Nephron (organoid): ENCODE measurements at regions not wholly inside any gene's neighbourhood (a gene's known extent, or its start where the extent isn't known, plus 50 kb on each side); places are given as distances from the start of the nearest gene placed in this dataset.
"Not testable (repeated sequence)": the region's sequence is repeated elsewhere in the genome, so short reads cannot be mapped to it uniquely, and the experiment has no call there.

ENCODE experiments used
- H3K27ac Mint-ChIP-seq, 3 experiments: 2 replicates each; pipeline ENCODE4 v1.8.0; 2020; ENCODE audit warnings: mixed read lengths in 3 of 3, mild to moderate bottlenecking in 2 of 3, moderate library complexity in 1 of 3
- H3K27me3 Mint-ChIP-seq: 2 replicates; pipeline ENCODE4 v1.8.0; 2021; ENCODE audit warnings: low read depth, mild to moderate bottlenecking, moderate library complexity, mixed read lengths
- H3K36me3 Mint-ChIP-seq: 2 replicates; pipeline ENCODE4 v1.8.0; 2020; ENCODE audit warnings: low read depth, mixed read lengths
- H3K4me1 Mint-ChIP-seq: 2 replicates; pipeline ENCODE4 v1.8.0; 2020; ENCODE audit warnings: mixed read lengths
- H3K4me3 Mint-ChIP-seq, 3 experiments: 2 replicates each; pipeline ENCODE4 v1.8.0; 2020; ENCODE audit warnings: mild to moderate bottlenecking in 3 of 3, mixed read lengths in 3 of 3, moderate library complexity in 2 of 3
- H3K9me3 Mint-ChIP-seq: 2 replicates; pipeline ENCODE4 v1.8.0; 2020; ENCODE audit warnings: mixed read lengths
- TF ChIP-seq, protein P1 (sequence below), 3 experiments: fragments of 200-600 bp; sonication (generic); IDR thresholded peaks; one replicate each; pipeline ENCODE4 v1.5.0; 2021; ENCODE audit warnings: antibody characterized with exemption in 3 of 3; ENCODE audit not compliant: unreplicated experiment in 3 of 3

DNA sequence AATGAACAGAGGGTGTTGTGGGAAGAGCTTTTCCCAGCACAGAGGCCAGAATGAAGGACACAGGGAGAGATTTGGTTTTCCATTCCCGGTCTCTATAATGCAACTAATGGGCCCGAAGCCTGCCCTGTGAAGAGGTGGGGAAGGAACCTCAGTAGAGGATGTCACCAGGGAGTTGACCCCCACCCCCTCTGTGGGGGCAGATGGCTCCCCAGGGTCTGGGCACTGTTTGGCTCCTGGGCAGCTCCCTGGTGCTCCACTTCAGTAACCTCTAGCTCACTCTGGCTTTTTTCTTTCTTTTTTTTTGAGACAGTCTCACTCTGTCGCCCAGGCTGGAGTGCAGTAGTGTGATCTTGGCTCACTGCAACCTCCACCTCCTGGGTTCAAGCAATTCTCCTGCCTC, 109.1 kb upstream of the DLG1 start:
- TF ChIP-seq, protein P1, sequence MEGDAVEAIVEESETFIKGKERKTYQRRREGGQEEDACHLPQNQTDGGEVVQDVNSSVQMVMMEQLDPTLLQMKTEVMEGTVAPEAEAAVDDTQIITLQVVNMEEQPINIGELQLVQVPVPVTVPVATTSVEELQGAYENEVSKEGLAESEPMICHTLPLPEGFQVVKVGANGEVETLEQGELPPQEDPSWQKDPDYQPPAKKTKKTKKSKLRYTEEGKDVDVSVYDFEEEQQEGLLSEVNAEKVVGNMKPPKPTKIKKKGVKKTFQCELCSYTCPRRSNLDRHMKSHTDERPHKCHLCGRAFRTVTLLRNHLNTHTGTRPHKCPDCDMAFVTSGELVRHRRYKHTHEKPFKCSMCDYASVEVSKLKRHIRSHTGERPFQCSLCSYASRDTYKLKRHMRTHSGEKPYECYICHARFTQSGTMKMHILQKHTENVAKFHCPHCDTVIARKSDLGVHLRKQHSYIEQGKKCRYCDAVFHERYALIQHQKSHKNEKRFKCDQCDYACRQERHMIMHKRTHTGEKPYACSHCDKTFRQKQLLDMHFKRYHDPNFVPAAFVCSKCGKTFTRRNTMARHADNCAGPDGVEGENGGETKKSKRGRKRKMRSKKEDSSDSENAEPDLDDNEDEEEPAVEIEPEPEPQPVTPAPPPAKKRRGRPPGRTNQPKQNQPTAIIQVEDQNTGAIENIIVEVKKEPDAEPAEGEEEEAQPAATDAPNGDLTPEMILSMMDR (IDR thresholded peaks at IDR 0.05; ENCODE audit: unreplicated experiment in 3 of 3) = no peak
- Mint-ChIP-seq H3K27me3 (peaks cover 4% of the 10 kb centered on the region), H3K36me3 (no peaks in the 10 kb centered on the region), H3K4me1 (peaks cover 36% of the 10 kb centered on the region), H3K9me3 (peaks cover 12% of the 10 kb centered on the region), H3K27ac (peak overlapping the region in 2 of 3 experiments; percentile 70 to 76), H3K4me3 (no peak overlapping the region)

DNA sequence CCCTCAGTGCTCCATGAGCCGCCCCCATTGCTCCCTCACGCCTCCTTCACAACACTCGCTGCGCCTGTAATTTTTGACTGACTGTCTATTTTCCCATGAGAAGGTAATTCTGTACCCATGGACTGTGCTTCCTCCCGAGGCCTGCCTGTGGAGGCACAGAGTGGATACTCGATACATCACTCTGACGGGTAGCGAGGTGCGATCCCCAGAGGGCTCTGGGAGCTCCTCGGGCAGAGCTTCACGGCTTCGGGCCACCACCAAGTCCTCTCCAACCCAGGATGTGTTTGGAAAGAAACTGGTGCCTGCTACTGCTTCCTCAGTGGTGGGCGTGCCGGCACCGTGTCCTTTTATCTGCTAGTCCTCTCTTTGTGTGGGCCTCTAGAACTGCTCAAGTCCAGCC, 108.6 kb upstream of the DLG1 start:
- peak overlapping the region in 2 of 3 experiments; percentile 58 to 64 for H3K27ac Mint-ChIP-seq
- TF ChIP-seq, protein P1 (IDR thresholded peaks at IDR 0.05; ENCODE audit: unreplicated experiment in 3 of 3) = no peak
- H3K4me1 Mint-ChIP-seq = peaks cover 36% of the 10 kb centered on the region
- H3K4me3 Mint-ChIP-seq = no peak overlapping the region
- H3K9me3 Mint-ChIP-seq = peaks cover 8% of the 10 kb centered on the region
- peaks cover 4% of the 10 kb centered on the region for H3K27me3 Mint-ChIP-seq
- H3K36me3 Mint-ChIP-seq = no peaks in the 10 kb centered on the region

DNA sequence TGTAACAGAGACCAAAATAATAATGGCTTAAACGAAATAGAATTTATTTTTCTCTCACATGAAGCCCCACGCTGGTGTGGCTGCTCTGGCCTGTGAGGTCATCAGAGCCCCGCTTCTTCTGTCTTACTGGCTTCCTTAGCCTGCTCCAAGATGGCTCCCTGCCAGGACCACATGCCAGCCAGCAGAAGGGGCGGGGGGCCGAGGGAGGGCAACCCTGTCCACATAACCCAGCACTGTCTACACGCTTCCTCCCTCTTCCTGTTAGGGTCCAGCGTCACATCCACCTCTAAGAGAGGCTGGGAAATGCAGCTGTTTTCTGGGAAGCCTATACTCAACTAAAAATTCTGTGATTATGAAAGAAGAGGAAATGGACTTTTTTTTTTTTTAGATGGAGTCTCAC, 107.9 kb upstream of the DLG1 start:
- Mint-ChIP-seq H3K36me3 (no peaks in the 10 kb centered on the region), H3K4me1 (peaks cover 36% of the 10 kb centered on the region), H3K9me3 (peaks cover 6% of the 10 kb centered on the region), H3K4me3 (no peak overlapping the region), H3K27ac (peak overlapping the region; percentile 38 to 58 (median 53)), H3K27me3 (peaks cover 4% of the 10 kb centered on the region)
- TF ChIP-seq, protein P1 (IDR thresholded peaks at IDR 0.05; ENCODE audit: unreplicated experiment in 3 of 3) = no peak

DNA sequence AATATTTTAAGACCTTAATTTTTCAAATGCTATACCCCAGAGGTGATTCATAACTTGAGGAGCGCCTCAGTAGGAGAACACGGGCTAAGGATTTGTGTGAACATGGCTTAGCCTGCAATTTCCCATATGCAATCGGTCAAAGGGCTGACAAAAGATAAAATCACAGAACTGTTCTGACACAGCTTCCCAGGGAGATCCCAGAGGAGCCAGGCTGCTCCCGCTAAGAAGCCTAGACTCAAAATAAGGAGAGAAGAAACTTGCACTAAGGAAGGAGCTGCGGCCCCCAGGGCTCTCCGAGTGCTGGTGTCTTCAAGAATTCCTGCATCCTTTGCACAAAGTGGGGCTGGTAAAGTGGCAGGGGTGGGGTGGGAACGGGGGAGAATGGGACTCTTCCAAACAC, 106.3 kb upstream of the DLG1 start:
- Mint-ChIP-seq H3K27me3 (peaks cover 4% of the 10 kb centered on the region), H3K27ac (peak overlapping the region; percentile 14 to 59 (median 51)), H3K4me1 (peaks cover 46% of the 10 kb centered on the region), H3K9me3 (peaks cover 3% of the 10 kb centered on the region), H3K4me3 (no peak overlapping the region), H3K36me3 (no peaks in the 10 kb centered on the region)
- TF ChIP-seq, protein P1 (IDR thresholded peaks at IDR 0.05; ENCODE audit: unreplicated experiment in 3 of 3) = no peak

DNA sequence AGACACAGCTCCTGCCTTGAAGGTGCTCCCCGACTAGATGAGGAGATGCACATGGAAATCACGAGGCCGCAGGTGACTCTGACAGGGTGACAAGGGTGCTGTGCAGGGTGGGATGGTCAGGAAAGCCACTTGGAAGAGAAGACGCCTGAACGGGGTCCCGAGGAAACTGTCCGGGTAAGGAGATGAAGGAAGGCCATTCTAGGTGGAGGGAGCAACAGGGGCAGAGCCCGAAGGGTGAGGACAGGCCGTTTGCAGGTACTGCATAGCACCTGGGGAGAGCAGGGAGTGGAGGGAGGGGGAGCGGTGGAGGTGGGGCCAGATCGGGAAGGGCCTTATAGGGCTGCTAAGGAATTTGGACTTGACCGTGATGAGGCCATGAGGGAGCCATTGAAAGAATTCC, 105.6 kb upstream of the DLG1 start:
- no peaks in the 10 kb centered on the region for H3K36me3 Mint-ChIP-seq
- H3K27ac Mint-ChIP-seq = peak overlapping the region in 1 of 3 experiments; percentile 42
- TF ChIP-seq, protein P1 (IDR thresholded peaks at IDR 0.05; ENCODE audit: unreplicated experiment in 3 of 3) = no peak
- peaks cover 3% of the 10 kb centered on the region for H3K9me3 Mint-ChIP-seq
- H3K27me3 Mint-ChIP-seq = peaks cover 4% of the 10 kb centered on the region
- H3K4me1 Mint-ChIP-seq = peaks cover 48% of the 10 kb centered on the region
- H3K4me3 Mint-ChIP-seq = no peak overlapping the region

DNA sequence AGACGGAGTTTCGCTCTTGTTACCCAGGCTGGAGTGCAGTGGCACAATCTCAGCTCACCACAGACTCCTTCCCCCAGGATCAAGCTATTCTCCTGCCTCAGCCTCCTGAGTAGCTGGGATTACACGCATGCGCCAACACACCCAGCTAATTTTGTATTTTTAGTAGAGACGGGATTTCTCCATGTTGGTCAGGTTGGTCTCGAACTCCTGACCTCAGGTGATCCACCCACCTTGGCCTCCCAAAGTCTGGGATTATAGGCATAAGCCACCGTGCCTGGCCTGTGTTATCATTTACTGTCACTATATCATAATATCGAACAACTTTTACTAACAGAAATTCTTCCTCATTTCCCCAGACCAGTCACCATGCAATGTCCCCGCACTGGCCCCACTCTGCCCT, 104.0 kb upstream of the DLG1 start:
- not testable (repeated sequence) for H3K36me3 Mint-ChIP-seq, H3K27me3 Mint-ChIP-seq, H3K9me3 Mint-ChIP-seq, H3K4me3 Mint-ChIP-seq
- Mint-ChIP-seq H3K27ac (peak overlapping the region in 2 of 3 experiments; percentile 10 to 46), H3K4me1 (peaks cover 45% of the 10 kb centered on the region)
